ENCODE measurements at regions not wholly inside any gene's neighbourhood (a gene's known extent, or its start where the extent isn't known, plus 50 kb on each side); places are given as distances from the start of the nearest gene placed in this dataset.

DNA sequence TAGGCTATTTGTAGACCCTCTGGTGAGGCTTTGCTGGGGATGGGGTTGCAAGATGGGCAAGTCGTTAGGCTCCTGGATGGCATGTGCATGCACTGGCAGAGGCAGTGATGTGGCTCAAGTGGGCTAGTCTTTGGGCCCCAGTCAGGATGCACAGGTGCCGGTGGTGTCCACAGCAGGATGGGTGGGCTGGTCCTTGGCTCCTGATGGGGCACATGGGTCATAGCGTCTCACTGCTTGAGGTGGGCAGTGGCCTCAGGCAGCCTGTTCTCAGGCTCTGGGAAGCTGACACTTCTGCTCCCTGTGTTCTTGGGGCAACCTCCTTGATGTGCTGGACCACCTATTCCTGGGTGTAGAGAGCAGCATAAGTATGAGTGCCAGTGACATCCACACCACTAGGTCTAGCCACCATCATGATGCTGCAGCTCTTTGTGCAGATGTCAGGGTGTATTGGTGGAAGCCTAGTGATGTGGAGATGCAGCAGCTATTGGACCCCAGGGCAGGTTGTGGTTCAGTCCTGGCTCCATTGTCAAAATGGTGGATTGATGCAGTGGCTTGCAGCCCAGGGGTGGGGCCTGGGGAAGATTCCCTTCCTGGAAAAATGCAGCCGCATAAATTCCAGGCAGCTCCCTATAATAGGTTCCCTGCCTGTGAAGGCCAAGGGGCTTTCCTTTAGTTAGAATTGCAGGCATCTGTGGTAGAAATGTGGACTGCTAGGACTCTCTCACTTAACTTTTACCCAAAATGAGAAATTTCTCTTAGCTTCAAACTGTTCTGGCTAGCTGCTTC, 742.5 kb upstream of the MDGA2 start:
- Mint-ChIP-seq H3K27ac (no peak overlapping the region), H3K27me3 (no peaks in the 10 kb centered on the region), H3K4me3 (no peak overlapping the region), H3K4me1 (no peaks in the 10 kb centered on the region), H3K36me3 (no peaks in the 10 kb centered on the region), H3K9me3 (peaks cover 13% of the 10 kb centered on the region)
- ATAC-seq, result no peak

DNA sequence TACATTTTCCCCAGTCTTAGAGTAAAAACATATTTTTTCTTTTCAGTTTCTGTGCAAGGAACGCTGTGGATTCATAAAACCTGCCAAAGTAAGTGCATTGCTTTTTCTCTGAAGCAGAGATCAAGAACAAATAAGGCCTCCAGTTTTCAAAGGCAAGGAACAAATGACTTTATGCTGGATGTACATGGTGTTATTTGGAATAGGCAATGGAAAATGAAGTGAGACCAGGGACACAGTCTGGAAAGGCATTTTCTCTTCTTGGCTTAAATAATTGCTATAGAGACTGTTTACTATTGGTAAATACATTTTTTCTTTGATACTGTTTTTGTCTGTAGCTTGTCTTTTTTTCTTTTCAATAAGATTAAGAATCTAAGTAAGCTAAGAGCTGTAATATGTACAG, 725.9 kb upstream of the MDGA2 start:
- Mint-ChIP-seq H3K36me3 (no peaks in the 10 kb centered on the region), H3K4me3 (no peak overlapping the region), H3K27me3 (no peaks in the 10 kb centered on the region), H3K9me3 (peaks cover 5% of the 10 kb centered on the region), H3K4me1 (no peaks in the 10 kb centered on the region), H3K27ac (no peak overlapping the region)
- no peak for ATAC-seq

DNA sequence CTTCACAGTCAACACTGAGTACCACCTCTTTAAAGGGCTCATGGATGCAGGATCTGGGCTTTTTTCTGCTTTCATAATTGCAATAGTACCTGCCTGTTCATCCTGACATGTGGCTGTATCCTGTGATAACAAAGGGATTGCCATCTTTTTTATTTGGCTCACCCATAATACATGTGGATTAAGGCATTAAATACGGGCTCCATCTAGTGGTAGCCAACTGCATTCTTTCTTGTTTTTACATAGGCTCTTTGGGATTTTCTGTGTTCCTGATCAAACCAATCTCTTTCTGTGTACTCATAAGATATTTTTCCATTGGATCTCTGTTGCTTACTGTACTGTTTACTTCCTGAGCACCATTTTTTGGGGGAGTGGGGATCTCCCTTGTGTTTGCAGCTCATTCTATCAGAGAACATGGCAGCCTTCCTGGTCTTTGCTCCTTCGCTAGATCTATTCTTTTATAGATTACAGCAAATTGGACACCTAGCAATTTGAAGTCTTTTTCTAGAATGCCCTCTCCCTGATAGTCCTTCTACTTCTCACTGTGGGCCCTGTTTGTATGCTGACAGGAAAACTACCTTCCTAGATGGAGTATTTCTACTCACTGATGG, 723.4 kb upstream of the MDGA2 start:
- Mint-ChIP-seq H3K4me1 (no peaks in the 10 kb centered on the region), H3K36me3 (no peaks in the 10 kb centered on the region), H3K27me3 (no peaks in the 10 kb centered on the region), H3K4me3 (no peak overlapping the region), H3K27ac (no peak overlapping the region), H3K9me3 (no peaks in the 10 kb centered on the region)
- ATAC-seq, result no peak

DNA sequence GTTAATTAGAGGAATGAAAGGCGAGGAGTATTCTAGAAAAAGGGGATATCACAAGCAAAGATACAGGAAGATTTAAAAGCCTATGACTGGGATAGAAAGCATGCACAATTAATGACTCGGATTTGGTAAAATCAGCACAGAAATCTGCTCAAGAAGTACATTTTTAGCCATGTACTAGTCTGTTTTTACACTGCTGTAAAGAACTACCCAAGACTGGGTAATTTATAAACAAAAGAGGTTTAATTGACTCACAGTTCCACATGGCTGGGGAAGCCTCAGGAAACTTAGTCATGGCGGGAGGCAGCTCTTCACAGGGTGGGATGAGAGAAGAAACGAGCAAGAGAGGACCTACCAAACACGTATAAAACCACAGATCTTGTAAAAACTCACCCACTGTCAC, 716.3 kb upstream of the MDGA2 start:
- ATAC-seq, result no peak
- Mint-ChIP-seq H3K27ac (no peak overlapping the region), H3K9me3 (no peaks in the 10 kb centered on the region), H3K27me3 (no peaks in the 10 kb centered on the region), H3K4me3 (no peak overlapping the region), H3K36me3 (no peaks in the 10 kb centered on the region), H3K4me1 (no peaks in the 10 kb centered on the region)

DNA sequence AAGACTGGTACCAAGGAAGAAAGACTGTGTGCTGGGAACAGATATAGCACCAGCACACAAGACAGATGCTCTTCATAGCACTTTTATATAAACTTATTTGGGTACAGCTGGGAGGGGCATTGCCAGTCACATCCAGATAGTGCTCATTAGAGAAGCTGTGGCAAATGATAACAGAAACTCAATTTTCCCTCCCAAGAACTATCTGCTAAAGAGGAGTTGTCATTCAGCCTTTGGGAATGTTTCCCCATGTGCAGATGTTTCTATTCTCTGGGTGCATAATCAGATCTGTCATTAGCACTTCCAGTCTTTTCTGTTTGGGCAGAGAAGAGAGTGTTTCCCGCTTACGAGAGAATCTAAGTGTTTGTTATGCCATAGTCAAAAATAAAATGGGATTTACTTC, 714.9 kb upstream of the MDGA2 start:
- H3K36me3 Mint-ChIP-seq, result no peaks in the 10 kb centered on the region
- no peaks in the 10 kb centered on the region for H3K9me3 Mint-ChIP-seq
- no peak overlapping the region for H3K27ac Mint-ChIP-seq
- H3K4me1 Mint-ChIP-seq, result no peaks in the 10 kb centered on the region
- no peak overlapping the region for H3K4me3 Mint-ChIP-seq
- no peaks in the 10 kb centered on the region for H3K27me3 Mint-ChIP-seq
- no peak for ATAC-seq

DNA sequence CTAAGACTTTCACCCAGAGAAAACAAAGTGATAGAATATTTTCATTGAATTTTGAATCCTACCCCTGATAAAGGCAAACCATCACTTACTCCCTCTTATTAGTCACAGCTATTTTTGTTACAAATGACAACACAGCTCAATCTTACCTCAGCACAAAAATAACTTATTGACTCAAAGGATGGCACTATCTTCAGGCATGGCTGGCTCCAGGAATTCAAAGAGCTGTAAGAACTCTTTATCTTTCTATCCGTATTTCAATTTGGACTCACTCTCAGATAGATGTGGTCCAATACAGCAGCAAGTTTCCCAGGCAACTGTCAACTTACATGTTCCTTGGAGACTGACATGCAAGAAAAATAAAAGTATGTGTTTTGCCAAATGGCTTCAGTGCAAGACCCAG, 709.4 kb upstream of the MDGA2 start:
- Mint-ChIP-seq H3K36me3 (no peaks in the 10 kb centered on the region), H3K4me1 (no peaks in the 10 kb centered on the region), H3K9me3 (no peaks in the 10 kb centered on the region), H3K27me3 (no peaks in the 10 kb centered on the region), H3K27ac (no peak overlapping the region), H3K4me3 (no peak overlapping the region)
- no peak for ATAC-seq

DNA sequence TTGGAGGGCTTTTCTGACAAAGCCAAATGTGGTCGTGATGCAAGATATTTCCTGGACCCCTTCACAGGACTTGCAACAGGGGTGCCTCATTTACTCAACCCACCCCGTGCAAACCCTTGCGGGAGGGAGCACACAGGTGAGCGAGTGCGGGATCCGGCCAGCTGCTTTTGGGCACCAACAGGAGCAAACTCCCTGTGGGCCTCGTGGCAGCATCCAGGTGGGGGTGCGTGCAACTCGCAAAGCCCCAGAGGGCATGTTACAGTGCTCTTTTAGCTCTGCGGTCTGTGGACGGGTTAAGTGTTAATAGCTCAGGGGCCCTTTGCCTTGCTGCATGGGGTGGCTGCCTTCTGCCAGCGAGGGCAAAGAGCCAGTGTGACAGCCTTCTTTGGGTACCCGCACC, 707.6 kb upstream of the MDGA2 start:
- no peaks in the 10 kb centered on the region for H3K27me3 Mint-ChIP-seq
- H3K4me1 Mint-ChIP-seq, result no peaks in the 10 kb centered on the region
- H3K27ac Mint-ChIP-seq, result no peak overlapping the region
- no peak overlapping the region for H3K4me3 Mint-ChIP-seq
- no peaks in the 10 kb centered on the region for H3K9me3 Mint-ChIP-seq
- H3K36me3 Mint-ChIP-seq, result no peaks in the 10 kb centered on the region
- ATAC-seq, result peak; percentile 27

DNA sequence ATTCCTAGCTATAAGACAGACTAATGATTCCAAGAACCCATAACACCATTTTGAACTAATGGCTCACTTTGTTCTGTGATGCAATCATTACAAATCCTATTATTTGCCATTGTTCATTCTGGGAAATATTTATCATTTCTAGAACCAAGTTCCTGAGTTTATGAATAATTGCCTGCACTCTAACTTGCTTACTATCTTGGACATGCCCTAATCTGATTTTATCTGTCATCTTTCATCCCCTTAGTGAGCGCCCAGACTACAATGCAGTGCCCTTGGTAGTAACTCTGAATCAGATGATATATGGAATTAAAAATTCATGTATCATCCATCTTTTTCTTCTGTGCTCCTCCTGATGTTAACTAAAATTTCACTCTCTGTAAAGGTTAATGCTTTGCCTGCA, 703.1 kb upstream of the MDGA2 start:
- ATAC-seq, result no peak
- Mint-ChIP-seq H3K27ac (no peak overlapping the region), H3K4me3 (no peak overlapping the region), H3K36me3 (no peaks in the 10 kb centered on the region), H3K4me1 (no peaks in the 10 kb centered on the region), H3K27me3 (no peaks in the 10 kb centered on the region), H3K9me3 (no peaks in the 10 kb centered on the region)

DNA sequence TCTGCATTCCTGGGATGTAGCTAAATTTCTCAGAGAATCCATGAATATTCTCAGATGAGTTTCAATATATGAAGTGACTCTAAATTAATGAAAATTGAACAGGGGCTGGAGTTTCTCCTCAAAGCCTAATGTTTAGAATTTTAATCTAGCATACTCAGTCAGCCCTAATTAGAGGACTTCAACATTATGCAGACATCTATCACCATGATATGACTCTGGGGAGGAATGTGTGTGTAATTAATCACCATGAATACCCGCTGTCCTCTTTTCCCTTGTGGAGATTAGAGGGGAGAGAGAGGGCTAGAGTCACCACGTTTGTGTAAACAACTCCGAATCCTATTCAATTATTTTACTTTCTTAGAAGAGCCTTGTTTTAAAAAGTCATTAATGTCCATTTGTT, 698.6 kb upstream of the MDGA2 start:
- H3K36me3 Mint-ChIP-seq, result no peaks in the 10 kb centered on the region
- peaks cover 4% of the 10 kb centered on the region for H3K9me3 Mint-ChIP-seq
- no peak for ATAC-seq
- no peak overlapping the region for H3K27ac Mint-ChIP-seq
- no peaks in the 10 kb centered on the region for H3K4me1 Mint-ChIP-seq
- no peaks in the 10 kb centered on the region for H3K27me3 Mint-ChIP-seq
- H3K4me3 Mint-ChIP-seq, result no peak overlapping the region

DNA sequence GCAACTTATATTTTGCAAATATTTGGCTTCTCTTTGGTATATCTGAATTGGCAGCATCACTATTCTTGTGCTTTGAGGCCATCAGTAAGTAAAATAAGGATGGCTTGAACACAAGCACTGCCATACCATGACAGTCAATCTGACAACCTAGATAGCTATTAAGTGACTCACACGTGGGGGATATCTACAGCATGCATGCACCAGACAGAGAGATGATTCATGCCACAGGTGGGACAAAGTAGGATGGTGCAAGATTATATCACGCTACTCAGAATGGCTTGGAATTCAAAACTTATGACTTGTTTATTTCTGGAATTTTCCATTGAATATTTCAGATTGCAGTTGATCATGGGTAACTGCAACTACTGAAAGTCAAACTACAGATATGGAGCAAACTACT, 675.6 kb upstream of the MDGA2 start:
- Mint-ChIP-seq H3K4me3 (no peak overlapping the region), H3K36me3 (no peaks in the 10 kb centered on the region), H3K27ac (no peak overlapping the region), H3K9me3 (no peaks in the 10 kb centered on the region), H3K4me1 (no peaks in the 10 kb centered on the region), H3K27me3 (no peaks in the 10 kb centered on the region)
- no peak for ATAC-seq

DNA sequence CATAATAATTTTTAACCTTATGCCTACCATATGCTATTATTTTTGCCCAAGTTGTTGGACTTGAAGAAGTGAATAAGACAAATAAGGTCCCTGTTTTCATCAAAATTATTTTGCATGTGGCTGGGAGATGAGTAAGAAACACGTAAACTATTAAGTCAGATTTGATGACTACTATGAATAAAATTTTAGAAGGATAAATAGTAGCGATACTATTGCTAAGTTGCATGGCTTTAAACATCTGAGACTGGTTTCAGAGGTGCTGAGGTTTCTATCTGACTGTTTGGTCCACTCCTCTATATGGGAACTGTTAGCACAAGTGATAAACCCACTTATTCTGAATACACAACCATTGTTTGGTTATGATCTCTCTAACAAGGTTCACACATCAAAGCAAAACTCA, 674.3 kb upstream of the MDGA2 start:
- no peaks in the 10 kb centered on the region for H3K9me3 Mint-ChIP-seq
- H3K4me3 Mint-ChIP-seq, result no peak overlapping the region
- H3K27me3 Mint-ChIP-seq, result no peaks in the 10 kb centered on the region
- H3K27ac Mint-ChIP-seq, result no peak overlapping the region
- H3K4me1 Mint-ChIP-seq, result no peaks in the 10 kb centered on the region
- H3K36me3 Mint-ChIP-seq, result no peaks in the 10 kb centered on the region
- no peak for ATAC-seq

DNA sequence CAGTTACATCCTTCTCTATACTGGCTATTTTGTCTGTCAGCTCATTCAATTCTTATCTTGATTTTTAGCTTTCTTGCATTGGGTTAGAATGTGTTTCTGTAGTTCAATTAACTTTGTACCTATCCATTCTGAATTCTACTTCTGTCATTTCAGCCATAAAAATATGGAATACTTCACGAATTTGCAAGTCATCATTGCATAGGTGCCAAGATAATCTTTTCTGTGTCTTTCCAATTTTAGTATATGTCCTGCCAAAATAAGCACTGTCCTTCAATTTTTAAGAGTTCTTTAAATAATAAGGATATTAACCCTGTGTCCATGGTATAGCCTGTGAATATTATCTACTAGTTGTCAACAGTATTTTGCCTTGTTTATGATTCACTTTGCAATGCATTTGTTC, 665.7 kb upstream of the MDGA2 start:
- ATAC-seq, result no peak
- no peaks in the 10 kb centered on the region for H3K27me3 Mint-ChIP-seq
- H3K4me1 Mint-ChIP-seq, result no peaks in the 10 kb centered on the region
- no peak overlapping the region for H3K27ac Mint-ChIP-seq
- H3K4me3 Mint-ChIP-seq, result no peak overlapping the region
- no peaks in the 10 kb centered on the region for H3K36me3 Mint-ChIP-seq
- peaks cover 5% of the 10 kb centered on the region for H3K9me3 Mint-ChIP-seq

DNA sequence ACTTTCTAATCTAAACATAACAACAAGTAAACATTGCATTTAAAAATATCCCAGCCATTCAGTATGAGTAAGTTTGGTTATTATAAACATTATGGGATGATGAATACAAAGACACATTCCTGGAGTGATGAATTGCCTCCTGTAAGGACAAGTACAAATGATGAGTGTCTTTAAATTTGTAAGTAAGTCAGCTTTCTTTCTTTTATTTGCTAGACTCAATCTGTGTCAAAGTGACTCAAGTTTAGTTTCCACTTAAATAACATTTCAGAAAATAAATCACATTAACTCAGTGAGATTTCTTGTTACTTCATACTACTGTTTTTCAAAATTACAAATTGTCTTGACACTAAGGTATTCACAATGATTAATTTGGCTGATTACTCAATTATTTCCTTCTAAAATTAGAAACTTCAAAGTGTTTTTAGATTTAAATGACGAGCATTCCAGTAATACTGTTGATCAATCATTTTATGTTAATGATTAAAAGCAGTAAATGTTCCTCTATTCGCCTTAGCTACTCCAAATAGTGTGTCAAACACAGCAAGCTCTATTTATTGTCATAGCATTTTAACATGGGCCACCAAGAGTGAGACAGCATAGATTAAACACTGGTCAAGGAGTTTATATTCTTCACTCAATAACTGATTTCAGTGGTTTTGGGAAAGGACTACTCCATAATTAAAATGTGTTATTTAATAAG, 658.0 kb upstream of the MDGA2 start:
- H3K36me3 Mint-ChIP-seq, result no peaks in the 10 kb centered on the region
- no peak overlapping the region for H3K4me3 Mint-ChIP-seq
- no peak for ATAC-seq
- H3K27me3 Mint-ChIP-seq, result no peaks in the 10 kb centered on the region
- H3K9me3 Mint-ChIP-seq, result peaks cover 7% of the 10 kb centered on the region
- H3K27ac Mint-ChIP-seq, result no peak overlapping the region
- no peaks in the 10 kb centered on the region for H3K4me1 Mint-ChIP-seq

DNA sequence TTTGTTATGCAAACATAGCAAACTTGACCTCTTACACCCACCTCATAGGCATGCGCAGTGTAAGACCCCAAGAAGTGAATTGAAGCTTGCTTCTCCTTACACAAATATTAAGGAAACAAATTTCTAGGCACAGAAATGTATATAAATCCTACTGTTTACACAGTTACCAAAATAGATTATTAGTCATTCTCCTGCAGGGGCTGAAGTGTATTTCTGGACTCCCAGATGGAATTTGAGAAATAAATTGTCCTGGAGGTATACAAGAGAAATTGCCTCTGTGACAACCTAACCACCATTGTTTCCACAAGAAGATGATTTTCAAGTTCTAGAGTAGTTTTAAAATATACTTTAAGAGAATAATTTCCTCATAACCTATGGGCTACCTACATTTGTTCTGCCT, 656.0 kb upstream of the MDGA2 start:
- H3K36me3 Mint-ChIP-seq, result no peaks in the 10 kb centered on the region
- H3K4me3 Mint-ChIP-seq, result no peak overlapping the region
- H3K27ac Mint-ChIP-seq, result no peak overlapping the region
- no peaks in the 10 kb centered on the region for H3K4me1 Mint-ChIP-seq
- H3K9me3 Mint-ChIP-seq, result peaks cover 7% of the 10 kb centered on the region
- no peak for ATAC-seq
- H3K27me3 Mint-ChIP-seq, result no peaks in the 10 kb centered on the region

DNA sequence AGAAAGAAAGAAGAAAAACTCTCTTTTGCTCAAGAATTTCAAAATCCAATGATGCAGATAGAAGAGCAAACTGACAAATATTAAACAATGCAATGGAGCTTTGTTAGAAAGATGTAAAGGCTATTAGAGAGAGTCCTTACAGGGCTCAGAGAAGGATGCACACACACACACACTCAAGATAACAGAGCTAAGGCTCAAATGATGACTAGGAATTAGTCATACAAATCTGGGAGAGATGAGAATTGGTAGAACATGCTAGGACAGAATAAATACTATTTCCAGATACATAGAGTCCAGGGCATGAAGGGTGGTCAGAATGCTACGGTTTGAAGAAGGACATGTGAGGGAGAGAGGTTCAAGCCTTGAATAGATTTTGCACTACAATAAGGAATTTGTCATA, 650.1 kb upstream of the MDGA2 start:
- ATAC-seq, result no peak
- Mint-ChIP-seq H3K27me3 (no peaks in the 10 kb centered on the region), H3K36me3 (no peaks in the 10 kb centered on the region), H3K27ac (no peak overlapping the region), H3K4me3 (no peak overlapping the region), H3K4me1 (no peaks in the 10 kb centered on the region), H3K9me3 (peaks cover 2% of the 10 kb centered on the region)

DNA sequence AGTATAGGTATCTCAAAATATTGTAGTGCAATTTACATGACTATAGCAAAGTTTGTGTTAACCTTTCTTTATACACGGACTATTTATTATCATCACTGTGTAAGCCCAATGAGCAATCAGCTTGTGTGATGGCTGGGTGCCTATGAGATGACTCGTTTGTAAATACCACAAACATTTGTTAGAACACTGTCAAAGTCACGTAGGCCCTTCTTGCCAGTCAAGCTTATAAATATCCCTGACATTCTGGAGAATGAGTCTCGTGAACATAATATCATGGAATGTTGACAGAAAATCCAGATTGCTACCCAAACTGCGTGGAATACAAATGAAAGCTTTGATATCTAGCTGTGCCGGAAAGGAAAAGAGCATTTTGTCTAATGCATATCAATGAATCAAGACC, 648.3 kb upstream of the MDGA2 start:
- ATAC-seq, result no peak
- H3K27me3 Mint-ChIP-seq, result no peaks in the 10 kb centered on the region
- H3K4me1 Mint-ChIP-seq, result no peaks in the 10 kb centered on the region
- peaks cover 2% of the 10 kb centered on the region for H3K9me3 Mint-ChIP-seq
- no peak overlapping the region for H3K4me3 Mint-ChIP-seq
- no peaks in the 10 kb centered on the region for H3K36me3 Mint-ChIP-seq
- H3K27ac Mint-ChIP-seq, result no peak overlapping the region

All from stimulated activated memory B cell treated with anti-CD40 and anti-IgM and Interleukin-4, amounts not matched to agents 10 μg/mL and 1 μg/mL and 100 μg/mL, for 72 hours (primary cell).